22Rv1 (cell line): ENCODE measurements at regions not wholly inside any gene's neighbourhood (a gene's known extent, or its start where the extent isn't known, plus 50 kb on each side); places are given as distances from the start of the nearest gene placed in this dataset.

Experiments used
- ZFX ChIP-seq: fragments of 450-650 bp; IDR thresholded peaks from 2 replicates; pipeline ENCODE4 v1.6.1; 2017; ENCODE audit warnings: antibody characterized with exemption, borderline replicate concordance
- TF ChIP-seq, protein P1 (sequence below): fragments of 450-650 bp; IDR thresholded peaks from 2 replicates; pipeline ENCODE4 v1.5.1; 2017; ENCODE audit warnings: mild to moderate bottlenecking

DNA sequence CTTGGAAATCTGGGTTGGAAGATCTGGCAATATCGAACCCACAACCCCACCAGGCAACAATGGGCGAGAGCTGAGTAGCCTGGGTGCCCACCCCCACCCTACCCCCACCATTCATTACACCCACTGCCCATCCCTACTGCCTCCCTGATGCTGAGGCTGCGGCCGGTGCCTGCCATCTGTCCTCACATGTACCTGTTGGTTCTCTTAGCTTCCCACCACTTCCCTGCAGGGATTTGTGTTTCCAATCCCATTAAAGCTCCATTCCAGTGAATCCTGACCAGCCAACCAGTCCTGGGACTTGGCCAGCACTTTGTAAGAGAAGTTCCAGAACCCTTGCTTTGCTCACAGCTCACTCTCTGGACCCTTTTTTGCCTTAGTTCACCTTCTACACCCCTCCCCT lies 163.0 kb upstream of the SH3BP4 start:
- TF ChIP-seq, protein P1, sequence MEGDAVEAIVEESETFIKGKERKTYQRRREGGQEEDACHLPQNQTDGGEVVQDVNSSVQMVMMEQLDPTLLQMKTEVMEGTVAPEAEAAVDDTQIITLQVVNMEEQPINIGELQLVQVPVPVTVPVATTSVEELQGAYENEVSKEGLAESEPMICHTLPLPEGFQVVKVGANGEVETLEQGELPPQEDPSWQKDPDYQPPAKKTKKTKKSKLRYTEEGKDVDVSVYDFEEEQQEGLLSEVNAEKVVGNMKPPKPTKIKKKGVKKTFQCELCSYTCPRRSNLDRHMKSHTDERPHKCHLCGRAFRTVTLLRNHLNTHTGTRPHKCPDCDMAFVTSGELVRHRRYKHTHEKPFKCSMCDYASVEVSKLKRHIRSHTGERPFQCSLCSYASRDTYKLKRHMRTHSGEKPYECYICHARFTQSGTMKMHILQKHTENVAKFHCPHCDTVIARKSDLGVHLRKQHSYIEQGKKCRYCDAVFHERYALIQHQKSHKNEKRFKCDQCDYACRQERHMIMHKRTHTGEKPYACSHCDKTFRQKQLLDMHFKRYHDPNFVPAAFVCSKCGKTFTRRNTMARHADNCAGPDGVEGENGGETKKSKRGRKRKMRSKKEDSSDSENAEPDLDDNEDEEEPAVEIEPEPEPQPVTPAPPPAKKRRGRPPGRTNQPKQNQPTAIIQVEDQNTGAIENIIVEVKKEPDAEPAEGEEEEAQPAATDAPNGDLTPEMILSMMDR, result no peak
- TF ChIP-seq ZFX, result no peak
